Mucosa of descending colon (tissue), 3 donors: ENCODE measurements at regions not wholly inside any gene's neighbourhood (a gene's known extent, or its start where the extent isn't known, plus 50 kb on each side); places are given as distances from the start of the nearest gene placed in this dataset.
A peak's percentile ranks its signal among the peaks of the same experiment; 100 is the strongest.

Experiments
- ATAC-seq: fragments of 200-7000 bp; cut with Tn5 transposase; one replicate; pipeline ENCODE4 v1.9.1; 2020; ENCODE audit warnings: mild to moderate bottlenecking, moderate library complexity
- DNase-seq, 3 donors: peaks; one replicate each; pipeline ENCODE4 v3.0.0-alpha.2; 2020
- H3K36me3 ChIP-seq: fragments of 200-600 bp; one replicate; pipeline ENCODE4 v1.8.0; 2021; ENCODE audit warnings: low read depth, mild to moderate bottlenecking
- H3K4me1 ChIP-seq: fragments of 200-600 bp; one replicate; pipeline ENCODE4 v1.8.0; 2021; ENCODE audit warnings: low read depth, mild to moderate bottlenecking
- H3K4me3 ChIP-seq: fragments of 200-600 bp; one replicate; pipeline ENCODE4 v1.8.0; 2021; ENCODE audit warnings: mild to moderate bottlenecking
- H3K9me3 ChIP-seq: fragments of 200-600 bp; one replicate; pipeline ENCODE4 v1.8.0; 2021; ENCODE audit warnings: mild to moderate bottlenecking
- CTCF ChIP-seq: fragments of 200-600 bp; IDR thresholded peaks from one replicate; pipeline ENCODE4 v1.8.0; 2022; ENCODE audit warnings: antibody characterized with exemption, mild to moderate bottlenecking
- intact Hi-C, 2 donors: fragments of 100-400 bp; cut with DNase I in 1 of 2; cut with micrococcal nuclease in 1 of 2; formaldehyde crosslinking; loops; one replicate each; pipeline versions ENCODE4 v1.11.0 to v1.11.1; 2022; cut with DNase I, micrococcal nuclease
- donor health status: DM: no; HTN: no; CAD: no; lungs with moderate emphysema.
- donor health status: DM: no; HTN: no; CAD: no.
- donor health status: DM: no; HTN: yes; CAD: no.

GRCh38 chr10:78553792-78554191 is 515.0 kb upstream of the ZMIZ1 start:
- ATAC-seq: no peak
- intact Hi-C loops: no loop called here
- no peak for TF ChIP-seq CTCF

DNA sequence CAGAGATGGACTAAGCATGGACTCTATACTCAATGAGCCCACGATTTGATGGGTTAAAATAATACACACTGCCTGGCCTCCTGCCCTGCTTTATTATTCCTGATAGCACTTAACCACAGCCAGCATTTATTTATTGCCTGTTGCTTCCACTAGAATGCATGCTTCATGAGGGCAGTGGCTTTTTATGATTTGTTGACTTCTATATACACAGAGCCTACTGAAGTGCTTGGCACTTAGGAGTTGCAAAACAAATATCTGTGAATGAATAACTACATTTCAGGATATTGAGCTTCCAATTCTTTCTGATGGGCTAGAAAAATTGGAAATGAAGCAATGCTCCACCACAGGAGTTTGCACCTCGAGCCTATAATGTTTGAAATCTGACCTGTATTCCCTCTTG is 513.6 kb upstream of the ZMIZ1 start:
- ATAC-seq: peak; percentile 29

More at GRCh38 chr10:78553792-78554191, 515.0 kb upstream of the ZMIZ1 start:
- no peaks in the 10 kb centered on the region for H3K36me3 ChIP-seq
- H3K4me1 ChIP-seq: no peaks in the 10 kb centered on the region
- DNase-seq: no peak
- no peak overlapping the region for H3K4me3 ChIP-seq
- H3K9me3 ChIP-seq: no peaks in the 10 kb centered on the region

DNA sequence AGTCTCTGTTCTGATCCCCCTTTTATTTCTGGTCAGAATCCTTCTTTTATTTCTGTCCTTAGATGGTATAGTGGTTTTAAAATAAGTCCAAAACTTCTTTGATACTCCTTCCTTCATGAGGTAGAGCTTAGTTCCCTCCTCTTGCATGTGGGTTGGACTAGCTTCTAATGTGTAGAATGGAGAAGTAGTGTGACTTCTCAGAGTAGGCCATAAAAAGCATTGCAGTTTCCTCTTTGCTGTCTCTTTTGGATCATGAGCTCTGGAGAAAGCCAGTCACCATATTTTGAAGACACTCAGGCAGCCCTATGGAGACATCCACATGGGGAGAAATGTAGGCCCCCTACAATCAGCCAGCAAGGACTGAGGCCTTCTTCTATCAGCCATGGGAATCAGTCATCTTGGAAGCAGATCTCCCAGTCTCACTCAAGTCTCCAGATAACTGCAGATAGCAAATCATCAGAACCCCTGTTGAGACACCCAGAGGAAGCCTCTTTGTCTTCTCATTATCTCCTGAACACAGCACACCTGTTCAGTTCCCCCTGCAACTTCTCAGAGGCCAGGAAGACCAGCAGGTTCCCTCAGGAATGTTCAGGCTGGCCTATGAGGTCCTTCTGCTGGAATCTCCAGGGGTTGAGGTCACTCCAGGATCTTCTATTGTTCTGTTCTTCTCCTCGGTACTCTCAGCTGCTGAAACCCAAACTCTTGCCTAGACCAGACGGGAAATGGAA is 511.9 kb upstream of the ZMIZ1 start:
- Histone ChIP-seq H3K36me3 (no peaks in the 10 kb centered on the region), H3K4me3 (no peak overlapping the region), H3K4me1 (no peaks in the 10 kb centered on the region), H3K9me3 (no peaks in the 10 kb centered on the region)
- ATAC-seq: no peak
- TF ChIP-seq CTCF: no peak
- no peak for DNase-seq
- intact Hi-C loops: no loop called here

More for the DNA sequence above, 513.6 kb upstream of the ZMIZ1 start:
- DNase-seq: no peak
- no peak overlapping the region for H3K4me3 ChIP-seq
- TF ChIP-seq CTCF: no peak
- no peaks in the 10 kb centered on the region for H3K9me3 ChIP-seq
- intact Hi-C loops: no loop called here
- no peaks in the 10 kb centered on the region for H3K36me3 ChIP-seq
- no peaks in the 10 kb centered on the region for H3K4me1 ChIP-seq

- no peak for TF ChIP-seq CTCF
- ATAC-seq (no peak), DNase-seq (no peak)
- no peak overlapping the region for H3K4me3 ChIP-seq
- no peaks in the 10 kb centered on the region for H3K36me3 ChIP-seq
- intact Hi-C loops: no loop called here
- H3K4me1 ChIP-seq: no peaks in the 10 kb centered on the region
- no peaks in the 10 kb centered on the region for H3K9me3 ChIP-seq
Observed at GRCh38 chr10:78557433-78557925, 511.3 kb upstream of the ZMIZ1 start.

GRCh38 chr10:78559661-78560340 is 509.0 kb upstream of the ZMIZ1 start:
- DNase-seq (no peak), ATAC-seq (no peak)
- intact Hi-C loops: no loop called here
- Histone ChIP-seq H3K4me1 (no peaks in the 10 kb centered on the region), H3K36me3 (no peaks in the 10 kb centered on the region), H3K4me3 (no peak overlapping the region), H3K9me3 (no peaks in the 10 kb centered on the region)
- TF ChIP-seq CTCF: no peak
